ENCODE measurements at regions not wholly inside any gene's neighbourhood (a gene's known extent, or its start where the extent isn't known, plus 50 kb on each side); places are given as distances from the start of the nearest gene placed in this dataset.

GRCh38 chr10:62618054-62618453 is 186.5 kb upstream of the ADO start:
- no peak for TF ChIP-seq POLR2A (IDR thresholded peaks at IDR 0.05; ENCODE audit: low read depth, low read length)
- TF ChIP-seq POLR2AphosphoS5 (IDR thresholded peaks at IDR 0.05; ENCODE audit: low read depth, low read length), result no peak
- TF ChIP-seq TAF1 (IDR thresholded peaks at IDR 0.05; ENCODE audit: low read depth, low read length), result no peak
- TF ChIP-seq SPI1 (IDR thresholded peaks at IDR 0.05; ENCODE audit: low read depth, low read length), result no peak

Data from GM12891 (cell line).